Lower lobe of right lung (tissue), 2 donors: ENCODE measurements at regions not wholly inside any gene's neighbourhood (a gene's known extent, or its start where the extent isn't known, plus 50 kb on each side); places are given as distances from the start of the nearest gene placed in this dataset.

Experiments used
- ATAC-seq, 2 donors: fragments of 200-7000 bp; cut with Tn5 transposase; one replicate each; pipeline ENCODE4 v1.9.1; 2020 to 2022; ENCODE audit warnings: mild to moderate bottlenecking in 2 of 2, moderate library complexity in 2 of 2
- DNase-seq: peaks from one replicate; pipeline ENCODE4 v3.0.0-alpha.2; 2020
- H3K27ac ChIP-seq: fragments of 200-600 bp; one replicate; pipeline ENCODE4 v1.8.0; 2022
- H3K27me3 ChIP-seq: fragments of 200-600 bp; one replicate; pipeline ENCODE4 v1.8.0; 2022; ENCODE audit warnings: low read depth
- H3K36me3 ChIP-seq: fragments of 200-600 bp; one replicate; pipeline ENCODE4 v1.8.0; 2022; ENCODE audit warnings: mild to moderate bottlenecking
- H3K4me1 ChIP-seq: fragments of 200-600 bp; one replicate; pipeline ENCODE4 v1.8.0; 2022
- H3K4me3 ChIP-seq: fragments of 200-600 bp; one replicate; pipeline ENCODE4 v1.8.0; 2022; ENCODE audit warnings: mild to moderate bottlenecking
- H3K9me3 ChIP-seq: fragments of 200-600 bp; one replicate; pipeline ENCODE4 v1.8.0; 2022
- intact Hi-C: fragments of 100-400 bp; cut with DNase I; formaldehyde crosslinking; loops from one replicate; pipeline ENCODE4 v1.11.0; 2022
- TF ChIP-seq, protein P1 (sequence below): fragments of 200-600 bp; IDR thresholded peaks from one replicate; pipeline ENCODE4 v1.8.0; 2022; ENCODE audit warnings: antibody characterized with exemption, mild to moderate bottlenecking
- donor health status: DM: no; HTN: yes; CAD: no; lungs with severe emphysema.

DNA sequence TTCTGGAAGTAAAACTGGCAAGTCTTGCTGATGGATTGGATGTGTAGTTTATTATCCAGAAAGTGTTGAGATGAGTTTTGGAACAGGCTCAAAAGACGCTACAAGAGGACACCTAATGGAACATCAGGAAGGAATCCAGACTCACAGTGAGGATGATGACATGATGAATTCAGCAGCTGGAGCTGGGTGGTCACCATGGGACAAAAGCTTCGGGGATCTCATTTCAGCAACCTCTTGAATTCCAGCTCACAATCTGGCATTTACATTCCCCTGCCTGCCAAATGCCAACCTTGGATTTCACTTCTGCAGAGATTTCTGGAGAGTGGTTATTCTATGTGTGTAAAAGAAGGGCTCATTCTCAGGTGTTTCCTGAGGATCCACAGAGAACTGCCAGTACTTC is 288.0 kb upstream of the TMTC4 start:
- H3K4me3 ChIP-seq: no peak overlapping the region
- DNase-seq: no peak
- H3K9me3 ChIP-seq: no peaks in the 10 kb centered on the region
- no peaks in the 10 kb centered on the region for H3K36me3 ChIP-seq
- intact Hi-C loops: no loop called here
- no peak for ATAC-seq
- H3K27ac ChIP-seq: no peak overlapping the region
- no peaks in the 10 kb centered on the region for H3K27me3 ChIP-seq
- TF ChIP-seq, protein P1, sequence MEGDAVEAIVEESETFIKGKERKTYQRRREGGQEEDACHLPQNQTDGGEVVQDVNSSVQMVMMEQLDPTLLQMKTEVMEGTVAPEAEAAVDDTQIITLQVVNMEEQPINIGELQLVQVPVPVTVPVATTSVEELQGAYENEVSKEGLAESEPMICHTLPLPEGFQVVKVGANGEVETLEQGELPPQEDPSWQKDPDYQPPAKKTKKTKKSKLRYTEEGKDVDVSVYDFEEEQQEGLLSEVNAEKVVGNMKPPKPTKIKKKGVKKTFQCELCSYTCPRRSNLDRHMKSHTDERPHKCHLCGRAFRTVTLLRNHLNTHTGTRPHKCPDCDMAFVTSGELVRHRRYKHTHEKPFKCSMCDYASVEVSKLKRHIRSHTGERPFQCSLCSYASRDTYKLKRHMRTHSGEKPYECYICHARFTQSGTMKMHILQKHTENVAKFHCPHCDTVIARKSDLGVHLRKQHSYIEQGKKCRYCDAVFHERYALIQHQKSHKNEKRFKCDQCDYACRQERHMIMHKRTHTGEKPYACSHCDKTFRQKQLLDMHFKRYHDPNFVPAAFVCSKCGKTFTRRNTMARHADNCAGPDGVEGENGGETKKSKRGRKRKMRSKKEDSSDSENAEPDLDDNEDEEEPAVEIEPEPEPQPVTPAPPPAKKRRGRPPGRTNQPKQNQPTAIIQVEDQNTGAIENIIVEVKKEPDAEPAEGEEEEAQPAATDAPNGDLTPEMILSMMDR: no peak
- no peaks in the 10 kb centered on the region for H3K4me1 ChIP-seq

DNA sequence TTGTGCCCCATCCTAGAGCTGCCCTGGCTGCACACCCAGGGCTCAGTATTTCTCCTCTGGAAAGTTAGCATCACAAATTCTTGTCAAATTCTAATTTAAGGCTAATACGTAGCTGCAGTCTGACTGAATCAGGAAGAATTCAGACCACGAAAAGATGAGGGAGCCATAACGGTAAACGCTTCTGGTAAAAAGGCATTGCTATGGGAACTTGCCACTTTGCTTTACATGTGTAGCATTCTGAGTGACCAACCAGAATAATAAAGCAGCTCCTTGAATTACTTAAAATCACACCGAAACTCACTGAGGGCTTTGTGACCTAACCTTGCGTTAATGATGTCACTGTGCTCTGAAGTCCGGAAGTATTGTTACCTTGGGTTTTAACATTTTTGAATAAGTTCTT is 286.6 kb upstream of the TMTC4 start:
- TF ChIP-seq, protein P1: no peak
- no peak for ATAC-seq
- intact Hi-C loops: no loop called here

GRCh38 chr13:100958831-100959230 is 284.2 kb upstream of the TMTC4 start:
- no peak overlapping the region for H3K27ac ChIP-seq
- no peaks in the 10 kb centered on the region for H3K36me3 ChIP-seq
- TF ChIP-seq, protein P1: no peak
- no peaks in the 10 kb centered on the region for H3K9me3 ChIP-seq
- no peak overlapping the region for H3K4me3 ChIP-seq
- intact Hi-C loops: no loop called here
- ATAC-seq (no peak), DNase-seq (no peak)
- H3K27me3 ChIP-seq: no peaks in the 10 kb centered on the region
- H3K4me1 ChIP-seq: no peaks in the 10 kb centered on the region

More for the DNA sequence above, 286.6 kb upstream of the TMTC4 start:
- Histone ChIP-seq H3K27ac (no peak overlapping the region), H3K27me3 (no peaks in the 10 kb centered on the region), H3K36me3 (no peaks in the 10 kb centered on the region), H3K4me3 (no peak overlapping the region), H3K4me1 (no peaks in the 10 kb centered on the region), H3K9me3 (no peaks in the 10 kb centered on the region)
- no peak for DNase-seq

DNA sequence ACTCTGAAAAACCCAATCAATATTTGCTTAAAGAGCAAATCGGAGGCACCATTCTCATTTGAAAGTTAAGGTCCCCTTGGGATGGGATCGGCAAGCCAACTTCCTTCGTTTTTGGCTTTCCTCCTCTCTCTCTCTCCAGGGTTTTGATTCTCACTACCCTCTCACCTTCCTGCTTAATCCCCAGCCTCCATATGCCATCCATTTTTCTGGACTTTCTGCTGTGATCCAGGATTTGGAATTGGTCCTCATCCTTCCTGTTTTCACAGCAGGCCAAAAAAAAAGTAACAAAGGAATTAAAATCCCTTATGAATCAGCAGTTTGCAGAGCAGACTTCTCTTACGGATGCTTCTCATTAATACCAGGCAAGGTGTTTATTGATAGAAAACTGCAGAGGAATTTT is 283.1 kb upstream of the TMTC4 start:
- DNase-seq: no peak
- Histone ChIP-seq H3K27me3 (no peaks in the 10 kb centered on the region), H3K9me3 (no peaks in the 10 kb centered on the region), H3K27ac (no peak overlapping the region), H3K36me3 (no peaks in the 10 kb centered on the region), H3K4me3 (no peak overlapping the region), H3K4me1 (no peaks in the 10 kb centered on the region)
- ATAC-seq: no peak
- intact Hi-C loops: no loop called here
- TF ChIP-seq, protein P1: no peak

GRCh38 chr13:100954430-100955305 is 280.1 kb upstream of the TMTC4 start:
- Histone ChIP-seq H3K27ac (no peak overlapping the region), H3K36me3 (no peaks in the 10 kb centered on the region), H3K4me3 (no peak overlapping the region), H3K27me3 (no peaks in the 10 kb centered on the region), H3K4me1 (no peaks in the 10 kb centered on the region), H3K9me3 (no peaks in the 10 kb centered on the region)
- ATAC-seq: no peak
- TF ChIP-seq, protein P1: no peak
- intact Hi-C loops: no loop called here
- no peak for DNase-seq
